GM06990 (cell line): ENCODE measurements at regions not wholly inside any gene's neighbourhood (a gene's known extent, or its start where the extent isn't known, plus 50 kb on each side); places are given as distances from the start of the nearest gene placed in this dataset.

Experiments used
- DNase-seq: peaks from one replicate; pipeline ENCODE4 v3.0.0-alpha.2; 2011; ENCODE audit not compliant: insufficient read length; ENCODE audit errors: extremely low read depth
- H3K27me3 ChIP-seq: replicated peaks from 2 replicates; pipeline ENCODE4 v1.6.0; 2011; ENCODE audit warnings: low read length; ENCODE audit not compliant: control insufficient read depth, insufficient read depth
- H3K36me3 ChIP-seq: 2 replicates; pipeline ENCODE4 v1.5.1; 2011; ENCODE audit warnings: low read length; ENCODE audit not compliant: control insufficient read depth, insufficient read depth
- H3K4me3 ChIP-seq: replicated peaks from 2 replicates; pipeline ENCODE4 v1.5.1; 2011; ENCODE audit warnings: low read depth, mild to moderate bottlenecking, control low read depth, low read length
- CTCF ChIP-seq: IDR thresholded peaks from 2 replicates; pipeline ENCODE4 v1.5.1; 2011; ENCODE audit warnings: low read length, control low read depth, mild to moderate bottlenecking, inconsistent platforms; ENCODE audit not compliant: insufficient read depth, poor library complexity, severe bottlenecking

- TF ChIP-seq CTCF, result no peak
- Histone ChIP-seq H3K27me3 (no peaks in the 10 kb centered on the region; the same call in 1 of the 2 replicates), H3K36me3 (no peaks in the 10 kb centered on the region), H3K4me3 (no peak overlapping the region)
- no peak for DNase-seq
Observed at GRCh38 chr4:3369781-3370674, 71.7 kb upstream of the HGFAC start.

GRCh38 chr4:3371033-3372001, 70.5 kb upstream of the HGFAC start:
- no peak overlapping the region for H3K4me3 ChIP-seq

GRCh38 chr4:3372264-3372932, 69.4 kb upstream of the HGFAC start:
- Histone ChIP-seq H3K27me3 (peaks cover 1% of the 10 kb centered on the region), H3K36me3 (no peaks in the 10 kb centered on the region), H3K4me3 (no peak overlapping the region; the same call in 1 of the 2 replicates)
- no peak for TF ChIP-seq CTCF
- DNase-seq, result no peak

More at GRCh38 chr4:3371033-3372001, 70.5 kb upstream of the HGFAC start:
- no peak for DNase-seq
- Histone ChIP-seq H3K27me3 (peaks cover under 1% of the 10 kb centered on the region), H3K36me3 (no peaks in the 10 kb centered on the region)
- TF ChIP-seq CTCF, result no peak

GRCh38 chr4:3372933-3373465, 68.8 kb upstream of the HGFAC start:
- Histone ChIP-seq H3K36me3 (no peaks in the 10 kb centered on the region), H3K27me3 (peaks cover 1% of the 10 kb centered on the region), H3K4me3 (no peak overlapping the region; the same call in 1 of the 2 replicates)
- TF ChIP-seq CTCF, result no peak
- no peak for DNase-seq

- TF ChIP-seq CTCF, result no peak
- no peak overlapping the region for H3K4me3 ChIP-seq
- H3K36me3 ChIP-seq, result no peaks in the 10 kb centered on the region
- DNase-seq, result no peak
- H3K27me3 ChIP-seq, result peaks cover 1% of the 10 kb centered on the region
Observed at GRCh38 chr4:3373468-3373867, 68.3 kb upstream of the HGFAC start.
